ENCODE measurements at regions not wholly inside any gene's neighbourhood (a gene's known extent, or its start where the extent isn't known, plus 50 kb on each side); places are given as distances from the start of the nearest gene placed in this dataset.

DNA sequence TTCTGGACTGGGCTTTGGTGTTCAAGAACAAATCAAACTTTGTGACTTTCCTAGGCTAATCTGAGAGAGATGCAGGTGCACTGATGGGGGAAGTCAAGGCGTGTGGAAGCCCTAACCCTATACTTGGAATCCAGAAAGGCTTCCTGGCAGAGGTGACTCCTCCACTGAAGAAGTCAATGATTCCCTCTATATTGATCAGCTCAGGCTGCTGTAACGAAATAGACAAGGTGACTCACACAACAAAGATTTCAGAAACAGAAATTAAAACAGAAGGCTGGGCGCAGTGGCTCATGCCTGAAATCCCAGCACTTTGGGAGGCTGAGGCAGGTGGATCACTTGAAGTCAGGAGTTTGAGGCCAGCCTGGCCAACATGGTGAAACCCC lies 69.6 kb upstream of the GGTA1 start:
- H3K27ac ChIP-seq (ENCODE audit: insufficient read depth in 1 of 2, low read depth in 1 of 2, low read length in 2 of 2, poor library complexity in 1 of 2, severe bottlenecking in 2 of 2) = no peak overlapping the region
- no peaks in the 10 kb centered on the region for H3K27me3 ChIP-seq (replicated peaks in 2 of 5; ENCODE audit: control insufficient read depth in 4 of 5, insufficient read depth in 5 of 5, low read length in 4 of 5)
- CTCF ChIA-PET = interaction anchor here (1.1 to 1.5 kb wide), 3 partner anchors 19 to 30 kb away, joined by 3 to 6 read pairs (median 5); no protein-coding TSS in a partner anchor
- H3K36me3 ChIP-seq (ENCODE audit: control insufficient read depth in 4 of 4, insufficient read depth in 4 of 4, low read length in 3 of 4) = no peaks in the 10 kb centered on the region
- WGBS (ENCODE audit: insufficient coverage) = 100% methylated on average over 1 of the region's 3 CpGs
- H3K9me3 ChIP-seq (ENCODE audit: control extremely low read depth in 1 of 5, control insufficient read depth in 4 of 5, insufficient read depth in 2 of 5, low read depth in 1 of 5, low read length in 4 of 5) = no peaks in the 10 kb centered on the region
- H3K4me1 ChIP-seq (ENCODE audit: control extremely low read depth in 1 of 4, control insufficient read depth in 4 of 4, insufficient read depth in 4 of 4, low read length in 3 of 4) = peaks cover 0 to 18% (median 16%) of the 10 kb centered on the region in 4 experiments
- no peak overlapping the region for H3K4me3 ChIP-seq (ENCODE audit: control insufficient read depth in 1 of 7, extremely low read depth in 1 of 7, insufficient read depth in 4 of 7, low read depth in 2 of 7, low read length in 6 of 7)
- DNase-seq = no peak
- POLR2A ChIA-PET = interaction anchor here (1.3 kb wide), 1 partner anchor 11 kb away, joined by 3 read pairs; no protein-coding TSS in a partner anchor

DNA sequence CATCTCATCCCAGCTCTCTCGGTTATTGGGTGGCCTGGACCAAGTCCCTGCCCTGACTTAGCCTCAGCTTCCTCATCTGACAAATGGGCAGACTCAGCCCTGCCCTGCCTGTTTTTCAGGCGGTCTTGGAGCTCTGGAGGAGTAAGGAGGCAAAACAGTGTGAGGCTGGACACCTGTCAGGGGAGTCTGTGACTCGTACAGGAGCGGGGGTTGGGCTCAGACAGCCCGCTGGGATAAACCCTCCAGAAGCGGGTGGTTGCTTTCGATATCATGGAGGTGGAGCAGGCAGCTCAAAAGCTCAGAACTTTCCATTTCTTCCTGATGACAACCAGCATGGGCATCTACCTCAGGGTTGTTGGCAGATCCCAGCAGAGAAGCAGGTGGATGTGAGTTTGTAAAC lies 72.9 kb upstream of the GGTA1 start:
- CTCF ChIA-PET = interaction anchor here (1.0 to 3.8 kb wide), 6 partner anchors 9 to 76 kb away, joined by 3 to 15 read pairs (median 4); no protein-coding TSS in a partner anchor
- H3K27ac ChIP-seq (ENCODE audit: insufficient read depth in 1 of 2, low read depth in 1 of 2, low read length in 2 of 2, poor library complexity in 1 of 2, severe bottlenecking in 2 of 2) = no peak overlapping the region
- H3K9me3 ChIP-seq (ENCODE audit: control extremely low read depth in 1 of 5, control insufficient read depth in 4 of 5, insufficient read depth in 2 of 5, low read depth in 1 of 5, low read length in 4 of 5) = no peaks in the 10 kb centered on the region
- 98% methylated on average over 7 of the region's 7 CpGs for WGBS (ENCODE audit: insufficient coverage)
- peaks cover 0 to 12% (median 10%) of the 10 kb centered on the region in 4 experiments for H3K4me1 ChIP-seq (ENCODE audit: control extremely low read depth in 1 of 4, control insufficient read depth in 4 of 4, insufficient read depth in 4 of 4, low read length in 3 of 4)
- no peak overlapping the region for H3K4me3 ChIP-seq (ENCODE audit: control insufficient read depth in 1 of 7, extremely low read depth in 1 of 7, insufficient read depth in 4 of 7, low read depth in 2 of 7, low read length in 6 of 7)
- no peaks in the 10 kb centered on the region for H3K27me3 ChIP-seq (replicated peaks in 2 of 5; ENCODE audit: control insufficient read depth in 4 of 5, insufficient read depth in 5 of 5, low read length in 4 of 5)
- no peak for DNase-seq
- H3K36me3 ChIP-seq (ENCODE audit: control insufficient read depth in 4 of 4, insufficient read depth in 4 of 4, low read length in 3 of 4) = no peaks in the 10 kb centered on the region
- POLR2A ChIA-PET = no interaction called here

DNA sequence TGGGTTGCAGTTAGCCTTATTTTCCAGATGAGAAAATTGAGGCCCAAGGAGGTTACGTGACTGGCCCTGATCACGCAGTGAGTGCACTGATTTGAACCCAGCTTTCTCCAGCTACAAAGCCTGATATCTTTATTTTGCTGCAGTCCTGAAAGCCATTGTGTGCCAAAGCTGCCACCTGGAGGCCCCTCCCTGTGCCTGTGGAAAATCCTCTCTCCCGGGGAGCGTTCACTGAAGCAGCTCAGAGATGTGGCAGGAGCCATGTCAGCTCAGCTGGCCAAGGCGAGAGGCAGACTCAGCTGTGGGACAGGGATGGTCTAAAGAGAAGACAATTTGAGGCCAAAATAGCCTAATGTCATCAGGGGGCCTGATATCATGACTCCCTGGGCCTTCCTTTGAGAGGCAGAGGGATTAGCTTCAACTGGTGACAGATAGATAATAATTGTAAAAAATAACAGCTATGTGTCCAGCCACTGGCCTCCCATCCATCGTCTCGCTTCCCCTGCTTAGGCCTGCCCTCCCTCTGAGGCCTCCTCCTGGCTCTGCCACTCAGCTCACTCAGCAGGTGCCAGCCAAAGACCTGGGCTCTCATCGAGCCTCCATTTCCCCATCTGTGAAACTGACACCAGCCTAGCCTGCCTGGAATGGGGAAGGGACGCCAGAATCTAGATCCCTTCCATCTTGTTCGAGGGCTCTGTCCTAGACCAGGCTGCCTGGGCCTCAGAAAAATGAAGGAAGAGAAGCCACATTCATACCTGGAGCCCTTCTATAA lies 74.3 kb upstream of the GGTA1 start:
- POLR2A ChIA-PET = no interaction called here

DNA sequence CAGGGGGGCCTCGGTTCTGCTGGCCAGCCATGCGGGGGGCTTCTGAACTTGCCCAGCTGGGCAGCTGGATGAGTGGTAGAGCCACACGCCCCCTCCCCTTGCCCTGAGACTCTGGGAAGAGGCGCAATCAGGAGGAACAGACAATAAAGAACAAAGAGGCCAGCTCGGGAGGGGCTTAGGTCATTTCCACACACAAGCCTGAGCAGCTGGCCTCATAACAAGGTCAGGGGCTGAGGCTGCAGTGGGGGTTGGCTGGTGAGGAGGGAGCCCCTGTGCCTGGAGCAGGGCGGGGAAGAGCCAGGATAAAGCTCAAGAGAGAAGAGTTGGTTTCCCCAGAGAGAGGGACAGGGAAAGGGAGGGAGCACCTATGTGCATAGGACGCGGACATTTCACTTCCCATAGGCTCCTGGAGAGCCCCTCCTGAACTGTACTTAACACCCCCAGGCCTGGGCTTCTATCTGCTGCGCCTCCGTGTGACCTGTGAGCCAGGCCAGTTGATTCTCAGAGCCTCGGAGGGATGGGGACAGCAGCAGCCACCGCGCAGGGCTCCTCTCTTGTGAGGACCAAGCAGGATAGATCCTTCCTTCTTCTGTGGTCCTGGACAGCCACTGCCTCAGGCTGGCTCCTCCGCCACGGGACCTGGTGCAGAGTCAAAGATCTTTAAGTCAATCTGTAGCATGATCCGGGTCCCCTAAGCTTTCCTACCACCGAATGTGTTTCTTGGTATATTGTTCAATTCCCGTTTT lies 75.3 kb upstream of the GGTA1 start:
- Histone ChIP-seq H3K4me1 (ENCODE audit: control extremely low read depth in 1 of 4, control insufficient read depth in 4 of 4, insufficient read depth in 4 of 4, low read length in 3 of 4) (no peaks in the 10 kb centered on the region), H3K4me3 (ENCODE audit: control insufficient read depth in 1 of 7, extremely low read depth in 1 of 7, insufficient read depth in 4 of 7, low read depth in 2 of 7, low read length in 6 of 7) (no peak overlapping the region), H3K27me3 (replicated peaks in 2 of 5; ENCODE audit: control insufficient read depth in 4 of 5, insufficient read depth in 5 of 5, low read length in 4 of 5) (no peaks in the 10 kb centered on the region), H3K36me3 (ENCODE audit: control insufficient read depth in 4 of 4, insufficient read depth in 4 of 4, low read length in 3 of 4) (no peaks in the 10 kb centered on the region), H3K27ac (ENCODE audit: insufficient read depth in 1 of 2, low read depth in 1 of 2, low read length in 2 of 2, poor library complexity in 1 of 2, severe bottlenecking in 2 of 2) (no peak overlapping the region), H3K9me3 (ENCODE audit: control extremely low read depth in 1 of 5, control insufficient read depth in 4 of 5, insufficient read depth in 2 of 5, low read depth in 1 of 5, low read length in 4 of 5) (no peaks in the 10 kb centered on the region)
- DNase-seq = no peak
- POLR2A ChIA-PET = no interaction called here
- 94% methylated on average over 15 of the region's 18 CpGs for WGBS (ENCODE audit: insufficient coverage)
- CTCF ChIA-PET = interaction anchor here (0.9 to 3.8 kb wide), 8 partner anchors 9 to 46 kb away, joined by 3 to 15 read pairs (median 4); no protein-coding TSS in a partner anchor

More for the DNA sequence above, 74.3 kb upstream of the GGTA1 start:
- no peaks in the 10 kb centered on the region for H3K36me3 ChIP-seq (ENCODE audit: control insufficient read depth in 4 of 4, insufficient read depth in 4 of 4, low read length in 3 of 4)
- no peak overlapping the region for H3K4me3 ChIP-seq (ENCODE audit: control insufficient read depth in 1 of 7, extremely low read depth in 1 of 7, insufficient read depth in 4 of 7, low read depth in 2 of 7, low read length in 6 of 7)
- WGBS (ENCODE audit: insufficient coverage) = 98% methylated on average over 6 of the region's 10 CpGs
- CTCF ChIA-PET = interaction anchor here (0.9 to 3.8 kb wide), 8 partner anchors 8 to 44 kb away, joined by 3 to 15 read pairs (median 3); no protein-coding TSS in a partner anchor
- H3K27ac ChIP-seq (ENCODE audit: insufficient read depth in 1 of 2, low read depth in 1 of 2, low read length in 2 of 2, poor library complexity in 1 of 2, severe bottlenecking in 2 of 2) = no peak overlapping the region
- H3K4me1 ChIP-seq (ENCODE audit: control extremely low read depth in 1 of 4, control insufficient read depth in 4 of 4, insufficient read depth in 4 of 4, low read length in 3 of 4) = peaks cover 0 to 3% (median 1%) of the 10 kb centered on the region in 4 experiments
- no peaks in the 10 kb centered on the region for H3K9me3 ChIP-seq (ENCODE audit: control extremely low read depth in 1 of 5, control insufficient read depth in 4 of 5, insufficient read depth in 2 of 5, low read depth in 1 of 5, low read length in 4 of 5)
- no peaks in the 10 kb centered on the region for H3K27me3 ChIP-seq (replicated peaks in 2 of 5; ENCODE audit: control insufficient read depth in 4 of 5, insufficient read depth in 5 of 5, low read length in 4 of 5)
- no peak for DNase-seq

DNA sequence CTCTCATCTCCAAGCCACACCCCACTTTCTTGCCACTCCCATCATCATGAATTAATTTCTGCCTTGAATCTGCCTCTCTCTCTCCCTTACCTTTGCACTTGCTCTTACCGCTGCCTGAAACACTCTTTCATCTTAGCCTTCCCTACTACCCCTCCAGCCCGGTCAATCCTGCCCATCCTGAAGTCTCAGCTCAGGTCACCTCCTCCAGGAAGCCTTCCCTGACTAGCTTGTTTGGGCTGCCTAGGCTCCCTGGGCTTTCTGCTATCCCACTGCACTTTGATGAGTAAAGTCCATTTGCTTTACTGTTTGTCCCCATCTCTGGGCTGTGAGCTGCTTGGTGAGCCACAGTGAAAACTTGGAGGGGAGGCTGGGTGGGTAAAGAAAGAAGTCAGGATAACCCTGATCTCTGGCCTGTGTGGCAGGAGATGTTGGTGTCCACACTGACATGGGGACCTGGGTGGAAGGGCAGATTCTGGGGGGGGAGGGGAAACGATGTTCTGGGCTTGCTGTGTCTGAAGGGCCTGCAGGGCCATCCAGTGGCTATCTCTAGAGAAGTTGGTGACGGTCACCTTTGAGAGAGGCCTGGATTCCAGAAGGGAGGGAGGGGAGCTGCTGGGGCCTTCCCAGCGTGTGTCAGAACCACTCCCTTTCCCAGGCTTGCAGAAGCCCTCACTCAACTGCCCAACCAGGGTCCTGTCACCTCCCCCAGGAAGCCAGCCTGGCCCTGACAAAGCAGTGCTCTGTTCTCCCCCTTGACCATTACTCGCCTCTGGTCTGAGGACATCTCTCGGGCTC lies 75.0 kb upstream of the DAB2IP start:
- Histone ChIP-seq H3K27ac (ENCODE audit: insufficient read depth in 1 of 2, low read depth in 1 of 2, low read length in 2 of 2, poor library complexity in 1 of 2, severe bottlenecking in 2 of 2) (no peak overlapping the region), H3K4me1 (ENCODE audit: control extremely low read depth in 1 of 4, control insufficient read depth in 4 of 4, insufficient read depth in 4 of 4, low read length in 3 of 4) (no peaks in the 10 kb centered on the region), H3K36me3 (ENCODE audit: control insufficient read depth in 4 of 4, insufficient read depth in 4 of 4, low read length in 3 of 4) (no peaks in the 10 kb centered on the region), H3K27me3 (replicated peaks in 2 of 5; ENCODE audit: control insufficient read depth in 4 of 5, insufficient read depth in 5 of 5, low read length in 4 of 5) (peaks cover 0 to 3% (median 0%) of the 10 kb centered on the region in 5 experiments), H3K4me3 (ENCODE audit: control insufficient read depth in 1 of 7, extremely low read depth in 1 of 7, insufficient read depth in 4 of 7, low read depth in 2 of 7, low read length in 6 of 7) (no peak overlapping the region), H3K9me3 (ENCODE audit: control extremely low read depth in 1 of 5, control insufficient read depth in 4 of 5, insufficient read depth in 2 of 5, low read depth in 1 of 5, low read length in 4 of 5) (no peaks in the 10 kb centered on the region)
- DNase-seq = no peak
- WGBS (ENCODE audit: insufficient coverage) = 94% methylated on average over 5 of the region's 7 CpGs
- ChIA-PET CTCF (interaction anchor here (1.4 to 3.8 kb wide), 2 partner anchors 10 to 30 kb away, joined by 4 to 15 read pairs; no protein-coding TSS in a partner anchor), POLR2A (interaction anchor here (0.6 kb wide), 1 partner anchor 10 kb away, joined by 4 read pairs; no protein-coding TSS in a partner anchor)

DNA sequence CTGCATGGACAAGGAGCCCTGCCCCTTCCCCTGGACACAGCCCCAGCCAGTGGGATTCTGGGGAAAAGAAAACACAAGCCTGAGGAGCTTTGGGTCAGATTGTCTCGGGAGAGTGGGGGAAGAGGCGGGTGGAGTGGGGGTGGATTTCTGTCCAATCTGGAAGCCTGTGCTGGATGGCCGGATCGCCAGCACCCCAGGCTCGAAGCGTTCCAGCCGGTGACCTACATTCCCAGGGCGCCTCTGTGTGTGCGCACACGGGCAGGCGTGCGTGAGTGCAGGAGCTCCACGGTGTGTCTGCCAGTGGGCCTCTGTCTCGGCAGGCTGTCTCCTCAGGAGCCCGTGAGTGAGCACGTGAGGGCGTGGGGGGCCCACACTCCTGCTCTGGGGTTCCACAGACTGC lies 74.3 kb upstream of the DAB2IP start:
- Histone ChIP-seq H3K36me3 (ENCODE audit: control insufficient read depth in 4 of 4, insufficient read depth in 4 of 4, low read length in 3 of 4) (no peaks in the 10 kb centered on the region), H3K27ac (ENCODE audit: insufficient read depth in 1 of 2, low read depth in 1 of 2, low read length in 2 of 2, poor library complexity in 1 of 2, severe bottlenecking in 2 of 2) (no peak overlapping the region), H3K9me3 (ENCODE audit: control extremely low read depth in 1 of 5, control insufficient read depth in 4 of 5, insufficient read depth in 2 of 5, low read depth in 1 of 5, low read length in 4 of 5) (no peaks in the 10 kb centered on the region), H3K4me3 (ENCODE audit: control insufficient read depth in 1 of 7, extremely low read depth in 1 of 7, insufficient read depth in 4 of 7, low read depth in 2 of 7, low read length in 6 of 7) (no peak overlapping the region), H3K4me1 (ENCODE audit: control extremely low read depth in 1 of 4, control insufficient read depth in 4 of 4, insufficient read depth in 4 of 4, low read length in 3 of 4) (no peaks in the 10 kb centered on the region), H3K27me3 (replicated peaks in 2 of 5; ENCODE audit: control insufficient read depth in 4 of 5, insufficient read depth in 5 of 5, low read length in 4 of 5) (peaks cover 0 to 8% (median 0%) of the 10 kb centered on the region in 5 experiments)
- DNase-seq = no peak
- WGBS (ENCODE audit: insufficient coverage) = 97% methylated on average over 12 of the region's 17 CpGs
- CTCF ChIA-PET = interaction anchor here (0.7 to 1.4 kb wide), 3 partner anchors 9 to 30 kb away, joined by 3 to 4 read pairs (median 3); no protein-coding TSS in a partner anchor
- POLR2A ChIA-PET = interaction anchor here (0.6 kb wide), 1 partner anchor 9 kb away, joined by 4 read pairs; no protein-coding TSS in a partner anchor
